22Rv1 (cell line): ENCODE measurements at regions not wholly inside any gene's neighbourhood (a gene's known extent, or its start where the extent isn't known, plus 50 kb on each side); places are given as distances from the start of the nearest gene placed in this dataset.

Experiments used
- ZFX ChIP-seq: fragments of 450-650 bp; IDR thresholded peaks from 2 replicates; pipeline ENCODE4 v1.6.1; 2017; ENCODE audit warnings: antibody characterized with exemption, borderline replicate concordance
- TF ChIP-seq, protein P1 (sequence below): fragments of 450-650 bp; IDR thresholded peaks from 2 replicates; pipeline ENCODE4 v1.5.1; 2017; ENCODE audit warnings: mild to moderate bottlenecking

- TF ChIP-seq, protein P1, sequence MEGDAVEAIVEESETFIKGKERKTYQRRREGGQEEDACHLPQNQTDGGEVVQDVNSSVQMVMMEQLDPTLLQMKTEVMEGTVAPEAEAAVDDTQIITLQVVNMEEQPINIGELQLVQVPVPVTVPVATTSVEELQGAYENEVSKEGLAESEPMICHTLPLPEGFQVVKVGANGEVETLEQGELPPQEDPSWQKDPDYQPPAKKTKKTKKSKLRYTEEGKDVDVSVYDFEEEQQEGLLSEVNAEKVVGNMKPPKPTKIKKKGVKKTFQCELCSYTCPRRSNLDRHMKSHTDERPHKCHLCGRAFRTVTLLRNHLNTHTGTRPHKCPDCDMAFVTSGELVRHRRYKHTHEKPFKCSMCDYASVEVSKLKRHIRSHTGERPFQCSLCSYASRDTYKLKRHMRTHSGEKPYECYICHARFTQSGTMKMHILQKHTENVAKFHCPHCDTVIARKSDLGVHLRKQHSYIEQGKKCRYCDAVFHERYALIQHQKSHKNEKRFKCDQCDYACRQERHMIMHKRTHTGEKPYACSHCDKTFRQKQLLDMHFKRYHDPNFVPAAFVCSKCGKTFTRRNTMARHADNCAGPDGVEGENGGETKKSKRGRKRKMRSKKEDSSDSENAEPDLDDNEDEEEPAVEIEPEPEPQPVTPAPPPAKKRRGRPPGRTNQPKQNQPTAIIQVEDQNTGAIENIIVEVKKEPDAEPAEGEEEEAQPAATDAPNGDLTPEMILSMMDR: no peak
- no peak for TF ChIP-seq ZFX
Measured at GRCh38 chr3:161640181-161640580, 143.6 kb downstream of the OTOL1 start.
